Kasumi-1 (cell line): ENCODE measurements at regions not wholly inside any gene's neighbourhood (a gene's known extent, or its start where the extent isn't known, plus 50 kb on each side); places are given as distances from the start of the nearest gene placed in this dataset.

Experiments
- DNase-seq, 2 experiments: peaks; one replicate each; lab custom pipeline; 2025; lab: John Stamatoyannopoulos, UW

DNA sequence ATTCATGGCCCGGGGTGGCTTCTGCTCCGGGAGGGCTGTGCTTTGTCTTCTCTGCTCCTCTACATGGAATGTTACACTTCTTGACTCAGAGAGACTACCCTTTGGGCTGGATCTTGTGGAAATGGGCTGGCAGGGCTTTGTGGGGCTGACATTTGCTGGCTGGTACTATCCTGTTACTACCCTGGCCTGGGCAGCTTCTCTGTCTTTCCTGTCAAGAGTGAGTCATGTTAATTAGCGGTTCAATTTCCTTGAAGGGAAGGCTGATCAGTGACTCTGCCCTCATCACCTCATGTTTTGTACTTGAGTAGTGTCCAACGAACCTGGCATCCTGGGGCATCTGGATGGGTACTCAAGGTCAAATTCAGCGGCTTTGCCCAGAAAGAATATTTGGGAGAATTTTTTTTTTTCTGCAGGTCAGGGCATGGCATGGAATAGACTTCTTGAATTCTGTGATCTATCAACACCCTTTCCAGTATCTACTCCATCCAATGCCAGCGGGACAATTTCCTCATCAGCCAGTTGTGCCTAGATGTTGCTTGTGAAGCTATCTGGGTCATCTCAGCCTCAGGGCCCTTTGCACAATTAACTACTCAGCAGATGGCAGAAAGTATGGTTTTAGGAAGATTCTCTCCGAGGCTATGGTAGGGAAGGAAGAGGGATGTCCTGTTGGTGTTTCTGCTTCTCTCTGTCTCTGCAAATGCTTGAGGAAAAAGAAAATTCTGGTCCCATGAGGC lies 140.5 kb upstream of the PLET1 start:
- no peak for DNase-seq

DNA sequence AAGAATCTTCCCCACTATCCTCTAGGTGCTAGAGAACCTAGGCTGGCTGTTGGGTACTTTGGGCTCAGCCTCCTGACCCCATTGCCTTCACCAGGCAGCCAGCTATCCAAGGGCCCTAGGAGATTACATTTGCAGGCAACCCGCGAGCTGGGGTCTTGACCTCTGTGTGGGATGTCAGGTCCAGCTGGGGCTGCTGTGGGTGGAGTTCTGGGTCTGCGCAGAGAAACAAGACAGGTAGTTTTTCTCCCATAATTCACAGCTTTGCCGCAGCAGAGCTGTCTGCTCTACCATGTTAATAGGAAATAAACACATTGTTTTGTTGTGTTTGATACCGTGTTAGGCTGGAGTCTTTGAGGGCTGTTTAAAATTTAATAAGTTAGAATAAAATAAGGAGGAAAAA lies 142.8 kb upstream of the PLET1 start:
- DNase-seq = no peak

DNA sequence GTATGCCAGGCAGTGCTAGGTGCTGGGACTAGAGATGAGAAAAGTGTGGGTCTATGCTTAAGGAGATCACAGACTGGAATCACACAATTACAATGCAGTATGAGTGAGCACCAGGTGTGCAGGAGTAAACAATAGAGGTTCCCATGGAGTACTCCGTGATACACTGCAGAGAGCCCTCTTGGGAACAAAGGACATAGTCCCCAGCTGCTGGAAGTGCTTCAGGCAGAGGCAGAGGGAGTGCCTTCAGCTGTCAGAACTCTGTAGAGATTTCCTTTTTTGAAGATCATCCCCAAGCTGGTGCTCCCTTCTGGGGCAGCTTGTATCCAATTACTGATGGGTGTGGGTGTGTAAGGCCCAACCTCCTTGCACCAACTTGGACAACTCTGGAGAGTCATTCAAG lies 143.5 kb upstream of the PLET1 start:
- DNase-seq = no peak

- DNase-seq = no peak
Measured at GRCh38 chr11:112408517-112408916, 147.9 kb upstream of the PLET1 start.

GRCh38 chr11:112410325-112410724 lies 149.7 kb upstream of the PLET1 start:
- peak in 1 of 2 experiments; percentile 0 for DNase-seq

DNA sequence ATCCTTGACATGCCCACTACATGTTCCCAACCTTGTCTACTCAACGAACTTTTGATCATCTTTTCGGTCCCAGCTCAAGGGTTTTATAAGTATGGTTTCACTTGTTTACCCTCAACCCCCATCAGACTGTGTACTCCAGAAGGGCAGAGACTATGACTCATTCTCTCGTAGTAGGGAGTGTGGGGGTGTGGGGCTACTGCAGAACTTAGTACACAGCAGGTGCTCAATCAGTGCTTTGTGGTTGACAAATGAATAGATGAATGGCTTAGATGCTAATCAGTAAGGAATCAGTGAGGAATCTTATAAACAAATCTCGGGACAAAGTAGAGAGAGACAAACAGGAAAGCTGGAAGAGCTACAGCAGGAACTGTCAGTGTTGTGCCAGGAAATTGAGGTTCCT lies 151.7 kb upstream of the PLET1 start:
- no peak for DNase-seq

GRCh38 chr11:112417339-112417738 lies 156.7 kb upstream of the PLET1 start:
- DNase-seq = no peak

DNA sequence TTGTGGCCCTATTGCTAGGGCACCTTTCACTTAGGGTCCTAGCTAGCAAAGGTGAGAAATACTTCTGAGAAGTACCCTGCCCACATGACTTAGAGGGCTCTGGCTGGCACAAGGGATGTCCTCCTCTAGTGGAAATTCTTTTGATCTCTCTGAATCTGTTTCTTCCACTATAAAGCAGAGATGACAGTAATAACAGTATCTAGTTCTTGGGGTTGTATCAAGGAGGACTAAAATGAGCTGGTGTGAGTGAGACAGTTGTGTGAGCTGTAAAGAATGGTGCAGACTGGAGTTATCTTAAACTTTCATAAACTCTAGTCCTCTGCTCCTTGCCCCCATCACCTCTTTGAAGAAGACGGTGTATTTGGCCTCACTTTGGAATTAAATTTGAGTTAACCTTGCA lies 157.8 kb upstream of the PLET1 start:
- no peak for DNase-seq

DNA sequence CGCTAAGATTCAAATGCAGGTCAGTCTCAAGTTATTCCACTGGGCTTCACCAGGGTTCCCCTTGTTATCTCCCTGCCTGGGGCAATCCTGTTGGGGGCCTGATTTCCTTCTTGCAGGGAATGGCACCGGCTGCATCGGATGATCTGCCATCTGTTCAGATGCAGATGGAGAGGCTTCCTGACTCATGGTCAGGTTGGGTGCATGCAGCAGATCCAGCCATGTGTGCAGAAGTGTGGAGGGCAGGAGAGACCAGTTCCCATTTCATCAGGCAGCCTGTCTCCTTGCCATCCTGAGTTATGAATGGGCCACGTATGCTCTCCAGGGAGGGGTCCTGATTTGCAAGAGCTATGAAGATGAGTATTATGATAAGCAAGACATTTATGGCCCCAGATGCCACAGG lies 161.2 kb upstream of the PLET1 start:
- DNase-seq = no peak

- DNase-seq = no peak
Measured at GRCh38 chr11:112425121-112425520, 164.5 kb upstream of the PLET1 start.

DNA sequence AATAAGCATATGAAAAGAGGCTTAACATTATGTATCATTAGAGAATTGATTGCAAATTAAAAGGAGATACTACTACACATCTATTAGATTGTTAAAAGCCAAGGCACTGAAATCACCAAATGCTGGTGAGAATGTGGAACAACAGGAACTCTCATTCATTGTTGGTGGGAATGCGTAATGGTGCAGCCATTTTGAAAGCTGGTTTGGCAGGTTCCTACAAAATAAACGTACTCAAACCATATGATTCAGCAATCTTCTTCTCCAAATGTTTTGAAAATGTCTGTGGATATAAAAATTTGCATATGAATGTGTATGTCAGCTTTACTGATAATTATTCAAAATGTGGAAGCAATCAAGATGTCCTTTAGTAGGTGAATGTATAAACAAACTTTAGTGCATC lies 176.4 kb upstream of the PLET1 start:
- no peak for DNase-seq

GRCh38 chr11:112439614-112440013 lies 179.0 kb upstream of the PLET1 start:
- no peak for DNase-seq

DNA sequence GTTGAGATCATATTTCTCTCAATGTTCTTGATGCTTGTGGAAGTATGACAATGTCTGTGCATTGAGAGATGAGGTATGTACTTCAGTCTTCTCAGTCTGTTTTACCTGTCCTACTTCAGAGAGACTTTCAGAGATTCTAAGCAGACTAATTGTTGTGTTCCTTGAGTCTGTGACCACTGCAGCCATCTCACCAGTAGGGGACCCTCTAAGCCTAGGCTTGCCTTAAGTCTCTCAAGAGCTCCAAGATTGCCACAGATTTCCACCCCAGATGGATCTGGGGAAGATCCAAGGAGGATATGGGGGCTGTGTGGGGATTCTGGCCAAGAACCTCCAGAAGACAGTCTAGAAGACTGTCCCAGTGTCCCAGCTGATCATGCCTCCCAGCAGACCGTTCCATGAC lies 179.9 kb upstream of the PLET1 start:
- DNase-seq = no peak

DNA sequence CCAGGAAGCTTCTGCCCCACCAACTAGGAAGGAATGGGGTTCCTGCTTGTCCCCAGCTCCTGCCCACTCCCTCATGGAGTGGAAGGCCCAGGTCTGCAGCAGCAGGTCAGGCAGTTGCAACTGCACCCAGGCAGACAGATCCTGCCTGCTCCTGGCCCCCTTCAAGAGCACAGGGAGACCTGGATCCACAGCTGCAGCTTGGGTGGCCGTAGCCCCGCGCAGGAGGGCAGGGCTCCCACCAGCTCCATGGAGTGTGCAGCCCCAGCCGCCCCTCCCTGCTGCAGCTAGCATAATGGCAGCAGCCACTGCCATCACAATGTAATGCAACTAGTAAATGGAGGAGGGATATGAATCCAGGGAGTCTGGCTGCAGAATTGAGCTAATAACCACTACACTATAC lies 187.5 kb upstream of the PLET1 start:
- DNase-seq = no peak

GRCh38 chr11:112448806-112449205 lies 188.1 kb upstream of the PLET1 start:
- no peak for DNase-seq

DNA sequence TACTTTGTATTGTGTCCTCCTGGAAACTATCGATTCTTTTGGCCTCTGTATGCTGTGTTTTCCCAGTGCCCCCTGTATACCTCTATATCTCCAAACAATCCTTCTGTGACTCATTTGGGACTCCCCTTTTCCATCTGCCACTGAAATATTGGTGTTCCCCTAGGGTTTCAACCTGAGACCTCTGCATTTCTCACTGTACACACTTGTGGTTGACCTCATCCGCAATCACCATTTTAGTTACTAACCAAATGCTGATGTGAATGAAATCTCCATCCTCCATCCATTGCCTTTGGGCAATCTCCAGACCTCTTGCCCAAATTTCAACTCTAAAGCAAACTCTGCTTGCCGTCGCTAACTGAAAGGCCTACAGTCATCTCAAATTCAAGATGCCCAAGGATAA lies 190.6 kb upstream of the PLET1 start:
- no peak for DNase-seq

- DNase-seq = peak in 1 of 2 experiments; percentile 8
Measured at GRCh38 chr11:112453601-112454577, 193.2 kb upstream of the PLET1 start.

- no peak for DNase-seq
Measured at GRCh38 chr11:112454841-112455240, 194.2 kb upstream of the PLET1 start.

DNA sequence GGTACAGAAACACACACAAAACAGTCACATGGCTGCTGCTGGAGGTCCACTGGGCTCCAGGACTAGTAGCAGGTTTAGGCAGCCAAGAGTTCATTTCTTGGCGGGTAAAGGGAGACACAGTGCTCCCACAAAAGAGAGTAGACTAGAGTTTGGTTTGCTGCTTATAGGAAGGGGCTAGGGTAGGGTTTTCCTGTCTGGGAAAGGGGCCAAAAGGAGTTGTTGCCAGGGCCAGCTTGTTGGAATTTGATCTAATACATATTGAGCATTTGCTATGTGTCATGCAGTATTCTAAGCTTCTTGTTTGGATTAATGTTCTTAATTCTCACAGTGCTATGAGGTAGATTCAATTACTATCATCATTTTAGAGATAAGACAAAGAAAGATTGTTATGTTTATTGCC lies 195.1 kb upstream of the PLET1 start:
- DNase-seq = no peak

DNA sequence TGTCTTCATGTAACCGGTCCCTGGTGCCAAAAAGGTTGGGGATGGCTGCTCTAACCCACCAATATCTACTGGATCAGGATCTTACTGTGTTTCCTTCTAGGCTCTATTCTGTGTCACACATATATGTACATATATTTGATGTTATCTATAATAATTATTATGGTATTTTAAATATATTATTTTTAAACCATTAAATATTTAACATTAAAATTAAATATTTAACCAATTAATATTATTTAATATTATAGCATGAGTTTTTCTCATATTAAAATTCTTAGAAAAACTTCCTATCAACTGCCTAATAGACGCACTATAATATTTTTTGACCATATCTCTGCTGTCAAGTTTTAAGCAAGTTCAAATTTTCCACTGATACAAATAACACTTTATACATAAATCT lies 196.9 kb upstream of the PLET1 start:
- no peak for DNase-seq

GRCh38 chr11:112459001-112459400 lies 198.3 kb upstream of the PLET1 start:
- DNase-seq = no peak

DNA sequence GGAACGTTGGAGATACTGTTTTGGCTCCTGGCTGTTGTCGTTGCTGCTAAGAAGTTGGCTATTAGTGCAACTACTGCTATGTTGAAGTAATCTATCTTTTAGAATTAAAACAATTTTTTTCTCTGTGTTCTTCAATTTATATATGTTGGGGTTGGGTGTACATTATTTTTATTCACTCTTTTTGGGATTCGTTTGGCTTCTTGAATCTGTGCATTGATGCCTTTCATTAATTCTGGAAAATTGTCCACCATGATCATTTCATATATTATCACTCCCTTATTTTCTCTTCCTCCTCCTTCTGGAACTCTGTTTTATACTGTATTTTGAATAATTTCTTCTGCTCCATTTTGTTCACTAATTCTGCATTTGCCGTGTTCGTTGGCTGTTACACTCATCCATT lies 199.5 kb upstream of the PLET1 start:
- DNase-seq = no peak

DNA sequence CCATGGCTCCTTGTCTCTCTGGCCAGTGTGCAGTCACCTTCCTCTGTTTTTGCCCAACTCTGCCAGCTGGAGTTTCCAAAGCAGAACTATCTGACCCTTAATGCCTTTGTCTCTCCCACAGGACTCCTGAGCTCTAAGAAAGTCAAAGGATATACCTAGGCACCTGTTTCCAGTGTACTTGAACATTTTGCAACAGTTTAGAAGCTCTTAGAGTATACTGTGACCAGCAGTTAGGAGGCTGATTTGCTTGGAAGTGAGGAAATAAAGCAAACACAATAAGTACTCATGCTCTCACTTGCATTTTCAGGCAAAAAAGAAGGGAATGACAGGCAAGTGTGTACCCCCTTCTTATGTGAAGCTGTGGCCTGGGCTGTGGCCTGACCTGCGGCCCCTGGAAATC lies 204.3 kb upstream of the PLET1 start:
- DNase-seq = no peak
